ENCODE measurements at regions not wholly inside any gene's neighbourhood (a gene's known extent, or its start where the extent isn't known, plus 50 kb on each side); places are given as distances from the start of the nearest gene placed in this dataset.

DNA sequence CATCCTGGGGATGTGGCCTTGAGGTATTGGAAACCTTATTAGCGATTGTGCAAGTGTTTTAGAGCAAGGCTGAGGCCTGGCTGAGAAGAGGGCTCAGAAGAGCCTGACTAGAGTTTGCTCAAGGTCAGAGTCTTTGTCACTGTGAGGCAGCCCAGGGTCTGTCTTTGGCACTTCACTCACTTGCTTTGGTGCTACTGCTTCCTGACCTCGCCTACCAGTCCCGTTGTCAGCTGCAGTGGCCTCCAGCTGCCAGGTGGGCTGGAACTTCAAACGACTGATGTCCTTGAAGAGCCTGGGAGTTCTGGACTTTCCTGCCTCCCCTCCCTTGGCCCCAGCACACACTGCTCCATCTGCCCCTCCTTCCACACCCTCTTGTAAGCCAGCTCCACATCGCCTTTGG, 228.0 kb downstream of the SNX18 start:
- TF ChIP-seq, protein P1, sequence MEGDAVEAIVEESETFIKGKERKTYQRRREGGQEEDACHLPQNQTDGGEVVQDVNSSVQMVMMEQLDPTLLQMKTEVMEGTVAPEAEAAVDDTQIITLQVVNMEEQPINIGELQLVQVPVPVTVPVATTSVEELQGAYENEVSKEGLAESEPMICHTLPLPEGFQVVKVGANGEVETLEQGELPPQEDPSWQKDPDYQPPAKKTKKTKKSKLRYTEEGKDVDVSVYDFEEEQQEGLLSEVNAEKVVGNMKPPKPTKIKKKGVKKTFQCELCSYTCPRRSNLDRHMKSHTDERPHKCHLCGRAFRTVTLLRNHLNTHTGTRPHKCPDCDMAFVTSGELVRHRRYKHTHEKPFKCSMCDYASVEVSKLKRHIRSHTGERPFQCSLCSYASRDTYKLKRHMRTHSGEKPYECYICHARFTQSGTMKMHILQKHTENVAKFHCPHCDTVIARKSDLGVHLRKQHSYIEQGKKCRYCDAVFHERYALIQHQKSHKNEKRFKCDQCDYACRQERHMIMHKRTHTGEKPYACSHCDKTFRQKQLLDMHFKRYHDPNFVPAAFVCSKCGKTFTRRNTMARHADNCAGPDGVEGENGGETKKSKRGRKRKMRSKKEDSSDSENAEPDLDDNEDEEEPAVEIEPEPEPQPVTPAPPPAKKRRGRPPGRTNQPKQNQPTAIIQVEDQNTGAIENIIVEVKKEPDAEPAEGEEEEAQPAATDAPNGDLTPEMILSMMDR (IDR thresholded peaks at IDR 0.05), result no peak
- TF ChIP-seq POLR2A (IDR thresholded peaks at IDR 0.05), result no peak
